ENCODE measurements at regions not wholly inside any gene's neighbourhood (a gene's known extent, or its start where the extent isn't known, plus 50 kb on each side); places are given as distances from the start of the nearest gene placed in this dataset.

DNA sequence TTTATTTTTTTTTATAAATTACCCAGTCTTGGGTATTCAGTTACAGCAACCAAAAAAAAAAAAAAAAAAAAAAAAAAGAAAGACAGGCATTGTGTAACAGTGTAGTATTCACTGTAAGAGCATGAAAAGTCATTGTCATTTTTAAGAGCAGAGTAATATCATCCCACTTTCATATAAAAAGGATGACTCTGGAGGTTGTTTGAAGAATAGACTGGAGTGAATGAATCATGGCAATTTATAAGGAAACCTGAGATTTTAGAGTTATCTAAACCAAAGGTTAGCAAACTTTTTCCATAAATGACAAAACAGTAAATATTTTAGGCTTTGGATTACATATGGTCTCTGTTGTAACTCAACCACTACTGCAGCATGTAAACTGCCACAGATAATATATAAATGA is 794.9 kb downstream of the NTRK3 start:
- DNase-seq, result no peak

DNA sequence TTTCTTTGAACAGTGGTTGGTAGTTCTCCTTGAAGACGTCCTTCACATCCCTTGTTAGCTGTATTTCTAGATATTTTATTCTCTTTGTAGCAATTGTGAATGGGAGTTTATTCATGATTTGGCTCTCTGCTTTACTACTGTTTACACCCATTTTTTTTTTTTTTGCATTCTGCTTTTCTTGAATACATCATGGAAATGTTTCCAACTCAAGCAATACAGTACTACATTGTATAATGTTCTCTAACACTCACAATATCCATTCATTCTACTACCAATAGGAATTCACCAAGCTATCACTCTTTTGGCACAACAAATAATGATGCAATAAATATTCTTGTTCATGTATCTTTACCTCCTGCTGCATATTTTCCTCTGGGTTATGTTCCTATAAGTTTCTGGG is 801.7 kb downstream of the NTRK3 start:
- no peak for DNase-seq

DNA sequence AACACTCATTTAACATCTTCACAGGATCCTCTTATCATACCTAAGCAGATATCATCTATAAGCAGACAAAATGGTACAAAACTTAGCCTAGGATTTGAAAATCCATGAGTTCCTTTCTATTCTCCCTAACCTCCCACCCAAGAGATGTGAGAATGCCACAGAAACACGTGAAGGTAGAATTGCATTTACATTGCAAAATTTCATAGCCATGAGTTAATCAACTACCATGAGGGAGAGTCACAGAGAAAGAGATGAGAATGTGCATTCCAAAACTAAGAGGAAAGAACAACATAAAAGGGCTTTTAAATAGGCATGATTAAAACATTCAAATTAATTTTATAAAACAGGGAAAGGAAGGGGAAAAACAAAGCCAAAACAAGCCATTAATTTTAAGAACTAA is 806.2 kb downstream of the NTRK3 start:
- no peak for DNase-seq

DNA sequence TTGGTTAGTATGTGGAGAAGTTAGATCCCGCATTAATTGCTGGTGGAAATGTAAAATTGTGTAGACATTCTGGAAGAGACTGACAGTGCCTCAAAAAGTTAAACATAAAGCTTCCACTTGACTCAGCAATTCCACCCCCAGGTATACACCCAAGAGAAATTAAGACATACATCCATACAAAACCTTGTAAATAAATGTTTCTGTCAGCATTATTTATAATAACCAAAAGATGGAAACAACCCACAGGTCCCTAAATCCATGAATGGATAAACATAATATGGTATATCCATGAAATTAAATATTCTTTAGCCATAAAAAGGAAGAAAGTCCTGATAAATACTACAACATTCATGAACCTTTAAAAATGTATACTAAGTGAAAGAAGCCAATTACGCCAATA is 817.4 kb downstream of the NTRK3 start:
- no peak for DNase-seq

DNA sequence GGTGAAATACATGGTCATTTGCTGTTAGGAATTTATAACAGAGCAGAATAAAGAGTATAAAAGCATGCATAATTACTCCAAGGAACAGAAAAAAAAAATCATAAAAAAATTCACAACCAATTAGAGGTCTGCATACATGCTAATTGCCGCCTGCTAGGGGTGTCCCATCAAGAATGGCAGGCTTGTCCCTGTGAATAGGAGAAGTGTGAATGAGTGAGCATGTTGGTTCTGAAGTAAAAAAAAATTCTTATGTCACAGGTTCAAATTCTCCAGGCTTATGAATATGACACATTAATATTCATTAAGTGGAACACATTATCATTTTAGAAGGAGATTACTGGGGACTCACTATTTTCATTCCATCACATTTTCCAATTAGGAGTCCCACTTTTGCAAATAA is 822.7 kb downstream of the NTRK3 start:
- DNase-seq, result no peak

DNA sequence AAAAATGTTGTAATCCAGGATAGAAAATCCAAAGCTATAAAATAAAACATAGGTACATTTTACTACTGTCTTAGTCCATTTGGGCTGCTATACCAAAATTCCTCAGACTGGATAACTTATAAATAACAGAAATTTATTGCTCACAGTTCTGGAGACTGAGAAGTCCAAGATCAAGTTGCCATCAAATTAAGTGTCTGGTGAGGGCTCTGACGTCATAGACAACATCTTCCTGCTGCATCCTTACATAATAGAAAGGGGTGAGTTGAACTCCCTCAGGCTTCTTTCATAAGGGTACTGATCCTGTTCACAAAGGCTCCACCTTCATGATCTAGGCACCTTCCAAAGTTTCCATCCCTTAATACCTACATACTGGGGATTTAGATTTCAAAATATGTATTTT is 826.8 kb downstream of the NTRK3 start:
- no peak for DNase-seq

DNA sequence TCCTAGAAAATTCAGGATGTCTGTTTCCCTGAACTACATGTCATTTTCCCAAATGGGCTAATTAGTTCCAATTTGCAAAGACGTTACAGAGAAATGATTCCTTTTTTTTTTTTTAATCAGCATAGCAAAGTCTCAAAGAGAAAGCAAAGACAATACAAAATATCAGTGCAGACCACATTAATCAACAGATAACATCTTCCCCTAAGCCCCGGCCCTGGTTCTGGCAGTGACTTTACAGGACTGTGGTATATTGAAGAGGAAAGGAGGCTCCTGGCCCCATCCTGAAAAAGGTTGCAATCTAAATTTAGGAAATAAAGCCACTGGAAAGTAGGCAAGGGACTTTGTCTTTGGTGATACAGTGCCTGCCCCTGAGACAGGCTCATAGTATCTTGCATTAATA is 836.5 kb downstream of the NTRK3 start:
- no peak for DNase-seq

DNA sequence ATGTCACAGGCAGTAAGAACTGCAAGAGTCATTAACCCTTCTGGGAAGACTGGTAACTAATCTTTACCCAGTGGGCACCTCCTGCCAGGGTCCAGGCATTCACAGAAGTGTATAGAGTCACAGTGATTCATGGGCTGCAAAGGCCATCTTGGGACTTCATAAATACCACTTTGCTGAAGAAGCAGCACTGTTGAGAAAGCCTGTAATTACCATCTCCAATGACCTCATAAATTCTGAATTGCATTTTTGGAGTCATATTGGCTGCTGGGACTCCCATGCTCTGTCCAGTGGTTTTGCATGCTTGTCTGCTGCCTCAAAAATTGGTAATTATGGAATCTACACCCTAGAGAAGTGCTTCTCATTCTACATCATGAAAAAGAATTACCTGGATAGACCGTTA is 837.2 kb downstream of the NTRK3 start:
- DNase-seq, result no peak

DNA sequence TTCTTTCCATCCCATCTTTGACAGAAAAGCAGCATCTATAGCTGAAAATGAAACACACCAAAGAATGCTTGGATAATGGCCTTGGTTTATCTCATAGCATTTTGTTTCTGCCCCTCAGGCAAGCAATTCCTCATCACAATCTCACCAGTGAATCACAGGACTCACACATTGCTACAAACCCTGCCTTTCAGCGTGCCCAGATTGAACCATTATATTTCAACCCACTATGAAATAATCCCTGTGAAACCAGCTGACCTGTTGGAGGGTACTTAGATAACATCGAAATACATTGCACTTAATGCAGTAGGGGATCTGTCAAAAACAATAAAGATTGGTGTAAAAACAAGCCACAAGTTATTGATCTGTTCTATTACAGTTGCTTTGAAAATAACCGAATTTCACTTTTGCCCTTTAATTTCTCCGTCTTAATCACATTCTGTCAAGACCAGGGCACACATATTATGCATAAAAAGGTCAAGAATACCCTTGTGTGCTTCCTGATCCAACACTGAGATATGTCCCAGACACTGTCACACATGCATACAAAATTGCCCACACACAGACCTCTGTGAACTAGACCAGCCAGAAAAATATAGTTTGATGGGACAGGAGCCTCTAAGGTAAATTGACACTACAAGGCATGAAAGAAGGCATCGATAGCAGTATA is 839.8 kb downstream of the NTRK3 start:
- DNase-seq, result no peak

DNA sequence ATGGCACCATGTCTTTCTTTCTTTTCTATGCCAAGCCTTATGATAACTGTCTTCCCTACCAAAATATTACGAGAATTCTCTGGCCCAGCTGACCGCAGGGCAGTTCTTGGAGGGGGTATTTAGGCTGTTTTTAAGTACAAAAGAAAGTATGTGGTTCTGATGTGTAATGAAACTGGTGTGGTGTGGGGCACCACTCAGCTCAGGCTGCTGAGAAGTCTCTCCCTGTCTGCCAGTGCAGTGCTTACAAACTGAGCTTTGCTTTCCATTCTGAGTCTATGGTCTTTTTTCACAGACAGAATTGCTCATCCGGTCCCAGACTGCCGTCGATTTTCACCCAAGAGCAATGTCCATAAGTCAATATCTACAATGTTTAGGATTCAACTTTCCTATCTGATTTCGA is 847.6 kb downstream of the NTRK3 start:
- DNase-seq, result no peak

DNA sequence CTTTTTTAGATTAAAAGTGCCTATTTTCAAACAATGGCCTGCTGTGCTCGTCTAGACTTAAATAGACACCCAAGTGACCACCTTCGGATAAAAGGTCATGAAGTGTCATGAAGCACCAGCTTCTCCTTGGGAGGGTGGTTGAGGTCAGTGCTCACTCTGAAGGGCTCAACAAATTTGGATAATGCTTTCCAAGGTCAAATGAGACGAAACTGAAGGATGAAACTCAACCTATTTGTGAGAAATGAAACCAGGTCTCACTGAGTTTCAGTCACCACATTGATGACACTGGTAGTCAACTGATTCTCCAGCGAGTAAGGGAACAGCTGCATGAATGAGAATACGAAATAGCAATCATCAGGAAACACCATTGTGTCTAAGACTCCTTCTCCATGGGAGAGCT is 852.6 kb downstream of the NTRK3 start:
- DNase-seq, result no peak

DNA sequence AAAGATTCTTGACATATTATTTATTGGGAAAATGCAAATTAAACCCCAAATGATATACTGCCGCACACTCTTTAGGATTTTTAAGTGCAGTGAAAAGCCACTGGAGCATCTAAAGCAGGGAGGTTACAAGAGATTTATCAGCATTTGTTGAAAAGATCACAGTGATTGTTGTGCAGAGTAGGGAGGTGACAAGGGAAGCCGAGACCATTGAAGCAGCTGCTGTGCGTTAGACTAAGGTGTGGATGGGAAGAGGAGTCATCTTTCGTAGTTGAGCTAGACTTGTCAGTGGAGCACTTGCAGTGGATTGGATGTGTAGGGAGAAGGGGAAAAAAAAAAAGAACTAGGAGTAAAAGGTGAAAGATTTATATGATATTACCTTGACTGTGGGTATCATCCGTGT is 854.6 kb downstream of the NTRK3 start:
- no peak for DNase-seq

DNA sequence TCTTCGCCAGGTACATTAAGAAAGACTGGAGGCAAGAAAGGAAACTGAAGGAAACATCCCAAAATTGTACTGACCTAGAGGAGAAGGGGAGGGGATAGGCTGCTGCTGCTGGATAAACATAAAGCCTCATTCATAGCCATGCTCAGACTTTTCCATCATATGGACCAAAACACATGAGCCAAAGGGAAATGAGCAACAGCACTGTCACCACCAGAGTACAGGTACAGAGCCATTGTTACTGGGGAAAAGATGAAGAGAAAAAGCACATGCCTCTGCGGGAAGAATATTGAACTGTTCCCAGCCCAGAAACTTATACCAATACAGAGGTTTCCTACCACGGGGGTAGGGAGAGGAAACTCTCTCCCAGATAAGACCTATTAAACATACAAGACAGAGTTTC is 861.9 kb downstream of the NTRK3 start:
- no peak for DNase-seq

DNA sequence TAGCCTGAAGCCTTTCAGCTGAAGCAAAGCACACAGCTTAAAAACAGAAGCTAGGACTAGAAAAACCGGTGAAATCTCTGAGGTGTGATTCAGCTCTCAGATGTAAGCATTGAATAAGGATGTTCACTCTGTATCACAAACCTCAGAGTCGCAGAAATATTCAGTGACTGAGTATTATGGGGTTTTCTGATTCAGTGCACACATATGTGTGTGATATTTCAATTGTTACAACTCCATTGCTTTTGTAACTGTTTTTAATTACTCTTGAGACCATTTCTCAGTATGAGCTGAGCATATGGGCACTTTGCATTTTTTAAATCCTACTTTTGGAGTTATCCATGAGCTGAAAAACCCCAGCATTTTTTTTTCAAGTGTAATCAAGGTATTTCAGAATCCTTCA is 868.8 kb downstream of the NTRK3 start:
- DNase-seq, result no peak

DNA sequence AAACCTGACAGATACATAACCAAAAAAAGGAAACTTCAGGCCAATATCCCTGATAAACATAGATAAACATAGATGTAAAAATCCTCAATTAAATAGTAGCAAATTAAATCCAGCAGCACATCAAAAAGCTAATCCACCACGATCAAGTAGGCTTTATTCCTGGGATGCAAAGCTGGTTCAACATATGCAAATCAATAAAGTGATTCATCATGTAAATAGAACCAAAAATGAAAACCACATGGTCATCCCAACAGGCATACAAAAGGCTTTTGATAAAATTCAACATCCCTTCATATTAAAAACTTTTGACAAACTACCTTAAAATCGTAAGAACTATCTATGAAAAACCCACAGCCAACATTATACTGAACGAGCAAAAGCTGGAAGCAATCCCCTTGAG is 882.2 kb downstream of the NTRK3 start:
- no peak for DNase-seq

DNA sequence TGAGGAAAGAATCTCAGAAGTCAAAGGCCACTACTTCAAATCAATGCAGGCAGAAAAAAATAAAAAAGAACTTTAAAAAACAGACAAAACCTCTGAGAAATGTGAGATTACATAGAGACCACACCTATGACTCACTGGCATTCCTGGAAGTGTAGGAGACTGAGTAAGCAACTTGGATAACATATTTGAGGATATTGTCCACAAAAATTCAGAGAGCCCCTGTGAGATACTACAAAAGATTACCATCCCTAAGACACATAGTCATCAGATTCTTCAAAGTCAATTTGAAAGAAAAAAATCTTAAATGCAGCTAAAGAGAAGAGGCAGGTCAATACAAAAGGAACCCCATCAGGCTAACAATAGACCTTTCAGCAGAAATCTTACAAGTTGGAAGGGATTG is 887.3 kb downstream of the NTRK3 start:
- DNase-seq, result no peak

DNA sequence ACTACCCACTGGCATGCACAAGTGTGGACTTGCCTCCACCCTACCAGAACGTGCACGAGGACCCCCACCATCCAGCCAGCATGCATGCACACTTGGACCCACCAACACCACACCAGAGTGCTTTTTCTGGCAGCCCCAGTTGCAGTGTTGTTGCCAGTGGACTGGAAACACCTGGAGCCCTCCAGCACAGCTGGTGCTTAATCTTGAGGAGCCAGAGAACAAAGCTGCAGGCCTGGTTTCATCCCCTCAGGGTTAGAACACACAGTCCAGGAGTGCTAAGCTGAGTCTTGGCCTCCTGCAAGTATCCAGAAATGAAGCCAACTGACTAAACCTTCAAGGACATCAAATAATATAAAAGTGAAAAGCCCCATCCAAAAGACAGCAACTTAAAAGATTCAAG is 888.0 kb downstream of the NTRK3 start:
- DNase-seq, result no peak

DNA sequence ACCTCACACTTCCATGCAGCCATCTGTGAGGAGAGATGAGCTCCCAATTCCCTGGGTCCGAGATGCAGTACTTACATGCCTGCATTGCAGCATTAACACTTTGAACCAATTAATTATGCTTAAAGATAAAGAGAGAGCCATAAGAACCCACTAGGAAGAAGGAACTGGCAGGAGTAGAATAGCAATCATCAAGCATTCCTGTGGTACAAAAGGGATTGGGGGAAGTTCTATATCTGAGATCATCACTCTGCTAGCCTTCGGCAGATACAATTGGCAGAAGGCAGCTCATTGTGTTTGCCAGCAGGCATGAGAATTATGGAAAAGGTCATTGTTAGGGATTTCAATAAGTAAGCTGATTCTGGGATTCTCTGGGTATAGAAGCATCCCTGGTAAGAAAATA is 891.4 kb downstream of the NTRK3 start:
- no peak for DNase-seq

DNA sequence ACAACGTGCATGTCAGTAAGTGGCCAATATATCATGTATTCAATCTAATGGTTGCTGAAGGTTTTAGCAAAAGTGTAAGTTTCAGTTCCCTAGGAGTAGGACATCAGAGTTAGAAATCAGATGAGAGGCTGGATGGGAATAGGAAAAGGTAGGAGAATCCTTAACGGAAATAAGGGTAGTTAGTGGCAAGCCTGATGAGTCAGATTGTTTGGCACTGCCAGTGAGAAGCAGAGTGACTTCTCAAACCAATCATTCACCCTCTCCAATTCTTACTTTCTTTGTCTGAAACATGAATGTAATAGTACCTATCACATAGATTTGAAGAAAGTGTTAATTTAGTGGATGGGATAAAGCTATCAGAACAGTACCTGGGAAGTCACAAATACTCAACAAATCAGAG is 894.0 kb downstream of the NTRK3 start:
- no peak for DNase-seq

DNA sequence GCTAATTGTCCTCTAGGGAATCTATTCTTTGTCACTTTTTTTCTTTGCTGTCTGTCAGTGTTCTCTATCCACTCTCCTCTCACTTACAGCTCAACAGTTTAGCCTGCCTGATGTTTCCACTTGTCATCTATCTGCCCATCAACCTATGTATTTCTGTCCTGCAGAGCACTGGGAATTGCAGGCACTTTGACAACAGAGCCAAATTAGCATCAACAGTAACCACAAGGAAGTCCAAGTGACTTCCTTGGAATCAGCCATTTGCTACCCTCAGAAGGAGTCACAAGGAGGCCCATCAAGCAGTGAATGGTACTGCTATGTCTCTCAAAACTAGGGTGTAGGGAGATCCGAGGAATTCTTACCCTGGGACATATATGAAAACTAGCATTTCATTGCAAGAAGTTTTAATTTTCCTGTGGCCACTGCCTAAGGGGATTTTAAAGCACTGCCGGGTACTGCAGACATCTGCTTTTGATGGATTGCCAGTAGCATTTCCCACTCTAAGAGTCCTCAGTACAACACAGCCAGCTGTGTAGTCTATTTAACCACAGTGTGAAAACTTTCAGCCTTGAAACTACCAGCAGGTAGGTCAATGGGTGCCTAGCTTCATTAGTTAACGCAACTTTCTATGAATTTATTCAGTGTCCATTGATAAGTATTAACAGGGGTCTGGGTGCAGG is 898.8 kb downstream of the NTRK3 start:
- no peak for DNase-seq

DNA sequence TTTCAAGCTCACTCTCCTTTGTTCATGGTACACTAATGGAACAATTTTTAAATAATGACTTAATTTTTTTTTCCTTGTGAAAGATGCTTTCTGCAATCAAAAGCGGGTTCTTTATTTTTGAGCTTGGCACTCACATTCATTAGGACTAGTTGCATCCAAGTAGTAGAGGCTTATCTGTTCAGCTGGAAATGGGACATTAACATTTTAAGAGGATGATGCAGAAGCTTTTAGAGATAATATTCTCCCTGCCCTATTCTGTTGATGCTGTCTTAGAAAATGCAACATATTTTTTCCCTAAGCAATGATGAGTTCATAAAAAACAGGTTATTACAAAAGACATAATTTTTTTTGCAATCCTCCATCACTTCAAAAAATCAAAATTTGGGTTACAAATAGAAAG is 900.6 kb downstream of the NTRK3 start:
- DNase-seq, result no peak

DNA sequence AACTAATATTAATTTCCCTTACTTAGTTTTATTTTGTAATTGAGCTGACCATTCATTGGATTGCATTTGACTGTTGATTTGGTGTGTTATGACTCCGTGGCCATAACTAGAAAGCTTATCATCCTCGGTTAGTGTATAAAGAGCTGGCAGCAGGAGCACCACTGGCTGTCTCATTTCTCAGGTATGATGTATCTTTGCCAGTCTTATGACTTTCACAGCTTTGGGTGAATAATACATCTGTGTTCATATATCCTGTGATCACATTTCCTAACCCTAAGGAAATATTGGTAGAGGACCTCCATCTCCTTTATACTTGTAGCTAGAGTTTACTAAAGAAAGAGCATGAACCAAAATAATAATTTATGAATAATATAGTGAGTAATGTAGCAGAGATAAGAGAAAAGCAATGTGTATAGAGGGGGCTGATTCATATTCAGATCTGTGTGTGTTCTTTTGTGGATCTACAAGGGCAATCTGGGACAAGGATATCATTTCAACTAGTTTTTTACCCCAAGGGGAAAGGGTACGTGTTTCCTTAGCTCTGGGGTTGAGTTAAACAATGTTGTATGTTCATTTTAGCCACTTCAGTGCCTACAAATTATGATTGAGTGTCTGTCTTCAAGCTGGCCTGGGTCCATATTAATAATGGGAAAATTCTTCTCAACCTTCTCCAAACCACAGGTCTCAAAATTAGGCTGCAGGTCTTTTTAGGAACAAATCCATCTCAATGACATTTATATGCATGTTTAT is 901.7 kb downstream of the NTRK3 start:
- no peak for DNase-seq

DNA sequence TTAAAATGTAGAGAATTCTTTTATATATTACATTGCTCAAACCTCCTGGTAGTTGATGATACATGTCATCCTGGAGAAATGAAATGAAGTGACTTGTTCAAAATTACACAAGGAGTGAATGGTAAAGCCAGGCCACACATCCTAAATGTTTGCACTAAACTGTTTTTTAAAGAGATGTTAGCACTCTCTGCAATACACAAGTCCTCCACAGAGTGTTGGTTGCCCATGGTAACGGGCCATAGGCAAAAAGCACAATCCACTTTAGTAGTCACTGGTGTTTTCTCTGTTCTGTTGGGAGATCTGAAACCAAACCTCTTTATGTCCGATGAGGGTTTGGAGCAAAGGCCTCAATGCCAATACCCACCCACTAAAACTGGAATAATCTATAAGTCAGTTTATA is 907.4 kb downstream of the NTRK3 start:
- DNase-seq, result no peak

DNA sequence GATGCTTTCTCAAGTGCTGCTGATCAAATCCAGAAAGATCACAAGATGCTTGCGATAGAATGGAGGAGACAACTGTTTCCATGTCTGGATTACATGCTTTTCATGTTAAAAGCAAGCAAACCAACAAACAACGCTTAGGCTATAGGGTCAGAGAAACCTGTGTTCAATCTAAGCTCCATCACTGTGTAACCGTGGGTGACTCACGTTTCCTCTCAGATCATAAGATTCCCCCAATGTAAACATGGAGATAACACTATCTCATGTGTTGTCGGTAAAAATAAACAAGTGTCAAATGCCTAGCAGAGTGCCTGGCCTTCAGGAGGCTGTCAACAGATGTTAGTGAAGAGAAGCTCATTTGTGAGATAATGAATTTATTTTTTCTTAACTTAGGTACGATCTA is 907.8 kb downstream of the NTRK3 start:
- no peak for DNase-seq
